ENCODE measurements at regions not wholly inside any gene's neighbourhood (a gene's known extent, or its start where the extent isn't known, plus 50 kb on each side); places are given as distances from the start of the nearest gene placed in this dataset.

GRCh38 chr5:64100203-64100602 lies 65.4 kb upstream of the RNF180 start:
- Histone ChIP-seq H3K56ac (replicated peaks; ENCODE audit: insufficient read length, low read depth, low read length) (no peak overlapping the region), H3K4me2 (ENCODE audit: insufficient read depth in 1 of 2, low read depth in 2 of 2, low read length in 2 of 2) (no peak overlapping the region), H2BK5ac (ENCODE audit: low read depth, low read length) (no peak overlapping the region), H4K5ac (ENCODE audit: insufficient read length, low read depth, low read length) (no peak overlapping the region), H4K8ac (ENCODE audit: extremely low read depth, insufficient read depth, low read length) (no peak overlapping the region), H3K4ac (replicated peaks; ENCODE audit: insufficient read length, low read depth, low read length) (no peak overlapping the region), H3K23me2 (ENCODE audit: low read depth, low read length) (no peaks in the 10 kb centered on the region), H2AFZ (ENCODE audit: low read length) (no peak overlapping the region), H3K27ac (ENCODE audit: low read depth, low read length) (no peak overlapping the region), H3K9me3 (ENCODE audit: insufficient read depth in 2 of 2, low read depth in 1 of 2, low read length in 1 of 2) (peaks cover under 1 to 1% of the 10 kb centered on the region in 2 experiments; a peak in 2 of 4 replicates), H3K14ac (ENCODE audit: insufficient read length) (no peak overlapping the region), H2BK20ac (ENCODE audit: low read length) (no peak overlapping the region), H2AK5ac (ENCODE audit: low read depth, low read length) (no peak overlapping the region), H2BK15ac (ENCODE audit: low read length) (no peak overlapping the region), H3K79me2 (ENCODE audit: control insufficient read depth in 1 of 2, insufficient read depth in 2 of 2, low read length in 2 of 2) (no peaks in the 10 kb centered on the region), H4K20me1 (replicated peaks in 1 of 2; ENCODE audit: control insufficient read depth in 1 of 2, insufficient read depth in 2 of 2, low read length in 2 of 2) (no peaks in the 10 kb centered on the region), H3K4me1 (replicated peaks in 1 of 4; ENCODE audit: control insufficient read depth in 3 of 4, insufficient read depth in 4 of 4, low read length in 3 of 4) (no peaks in the 10 kb centered on the region), H3K36me3 (ENCODE audit: control insufficient read depth in 2 of 4, insufficient read depth in 4 of 4, low read length in 3 of 4) (no peaks in the 10 kb centered on the region), H3K4me3 (ENCODE audit: extremely low read depth in 1 of 4, insufficient read depth in 2 of 4, low read depth in 3 of 4, low read length in 4 of 4) (no peak overlapping the region), H3K27me3 (replicated peaks in 1 of 4; ENCODE audit: control insufficient read depth in 3 of 4, extremely low read depth in 1 of 4, insufficient read depth in 3 of 4, low read length in 3 of 4) (no peaks in the 10 kb centered on the region), H3K23ac (ENCODE audit: insufficient read length) (no peak overlapping the region), H3K18ac (ENCODE audit: extremely low read depth, low read length) (no peak overlapping the region), H3K79me1 (ENCODE audit: low read depth, low read length) (no peaks in the 10 kb centered on the region), H3K9ac (replicated peaks in 1 of 4; ENCODE audit: extremely low read depth in 1 of 4, low read depth in 3 of 4, low read length in 3 of 4) (no peak overlapping the region), H2BK12ac (ENCODE audit: low read depth, low read length) (no peak overlapping the region), H2BK120ac (replicated peaks; ENCODE audit: low read depth, low read length) (no peak overlapping the region), H4K91ac (replicated peaks; ENCODE audit: insufficient read length, low read length) (no peak overlapping the region)
- 96% methylated on average over 1 of the region's 1 CpG; no CpG with 5 or more reads in 1 of the 2 experiments for WGBS, 2 experiments (ENCODE audit: extremely low coverage in 1 of 2, insufficient coverage in 1 of 2, insufficient read length in 1 of 2, insufficient replicate concordance in 2 of 2, low coverage in 1 of 2, low lambda C conversion rate in 2 of 2, missing lambda C conversion rate in 1 of 2)
- ChIA-PET POLR2A (ENCODE audit: partially characterized antibody) (no interaction called here), CTCF (ENCODE audit: partially characterized antibody) (interaction anchor here (0.7 to 1.8 kb wide), 10 partner anchors 13 to 699 kb away, joined by 3 to 6 read pairs (median 3); no protein-coding TSS in a partner anchor)
- no peak for FAIRE-seq
- no peak for DNase-seq (ENCODE audit: low read depth in 1 of 2, low spot score in 2 of 2)
- TF ChIP-seq CBX5 (IDR thresholded peaks at IDR 0.05; ENCODE audit: low read depth, low read length) = no peak
- TF ChIP-seq USF2 (IDR thresholded peaks at IDR 0.05; ENCODE audit: low read length) = no peak
- TF ChIP-seq CREB1 (IDR thresholded peaks at IDR 0.05) = no peak
- no peak for TF ChIP-seq YY1 (IDR thresholded peaks at IDR 0.05; ENCODE audit: low read depth, low read length)
- TF ChIP-seq EZH2 (IDR thresholded peaks at IDR 0.05; ENCODE audit: low read depth, low read length, severe bottlenecking) = no peak
- no peak for TF ChIP-seq CEBPB (IDR thresholded peaks at IDR 0.05; ENCODE audit: low read depth, low read length)
- TF ChIP-seq ASH2L (IDR thresholded peaks at IDR 0.05; ENCODE audit: low read length) = no peak
- no peak for TF ChIP-seq RNF2 (IDR thresholded peaks at IDR 0.05; ENCODE audit: borderline replicate concordance, low read depth, low read length, missing control alignments, poor library complexity, severe bottlenecking)
- no peak for TF ChIP-seq MAFK (IDR thresholded peaks at IDR 0.05; ENCODE audit: low read depth, low read length)
- TF ChIP-seq SUZ12 (IDR thresholded peaks at IDR 0.05; ENCODE audit: low read length) = no peak
- TF ChIP-seq POLR2AphosphoS5 (IDR thresholded peaks at IDR 0.05; ENCODE audit: low read depth, low read length) = no peak
- TF ChIP-seq RAD21 (IDR thresholded peaks at IDR 0.05 in 1 of 2, conservative IDR thresholded peaks at IDR 0.05 in 1 of 2; ENCODE audit: low read depth in 2 of 2, low read length in 2 of 2) = peak; percentile 15 to 26; a peak in 2 of 4 replicates
